GM12874 (cell line): ENCODE measurements at regions not wholly inside any gene's neighbourhood (a gene's known extent, or its start where the extent isn't known, plus 50 kb on each side); places are given as distances from the start of the nearest gene placed in this dataset.

Source experiments
- TF ChIP-seq, protein P1 (sequence below): IDR thresholded peaks from 2 replicates; pipeline ENCODE4 v1.5.1; 2011; ENCODE audit warnings: low read depth, mild to moderate bottlenecking, control low read depth, low read length, moderate library complexity; ENCODE audit not compliant: insufficient read depth

DNA sequence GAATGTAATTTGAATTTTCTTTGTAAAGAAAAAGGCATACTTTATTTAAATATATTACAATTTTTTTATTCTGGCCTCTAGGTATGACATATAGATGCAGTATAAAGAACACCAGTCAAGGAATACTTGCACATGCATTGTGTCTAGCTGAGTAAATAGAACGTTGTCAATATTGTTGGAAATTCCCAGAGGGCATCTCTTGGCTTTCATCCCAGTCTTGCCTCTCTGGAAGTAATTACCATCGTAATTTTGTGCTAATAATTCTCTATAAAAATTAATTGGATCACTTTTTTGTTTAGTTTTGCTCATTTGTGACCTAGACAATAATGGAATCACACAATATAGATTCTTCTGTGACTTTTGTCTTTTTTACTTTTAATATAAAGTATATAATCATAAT is 1052.3 kb upstream of the CELF2 start:
- TF ChIP-seq, protein P1, sequence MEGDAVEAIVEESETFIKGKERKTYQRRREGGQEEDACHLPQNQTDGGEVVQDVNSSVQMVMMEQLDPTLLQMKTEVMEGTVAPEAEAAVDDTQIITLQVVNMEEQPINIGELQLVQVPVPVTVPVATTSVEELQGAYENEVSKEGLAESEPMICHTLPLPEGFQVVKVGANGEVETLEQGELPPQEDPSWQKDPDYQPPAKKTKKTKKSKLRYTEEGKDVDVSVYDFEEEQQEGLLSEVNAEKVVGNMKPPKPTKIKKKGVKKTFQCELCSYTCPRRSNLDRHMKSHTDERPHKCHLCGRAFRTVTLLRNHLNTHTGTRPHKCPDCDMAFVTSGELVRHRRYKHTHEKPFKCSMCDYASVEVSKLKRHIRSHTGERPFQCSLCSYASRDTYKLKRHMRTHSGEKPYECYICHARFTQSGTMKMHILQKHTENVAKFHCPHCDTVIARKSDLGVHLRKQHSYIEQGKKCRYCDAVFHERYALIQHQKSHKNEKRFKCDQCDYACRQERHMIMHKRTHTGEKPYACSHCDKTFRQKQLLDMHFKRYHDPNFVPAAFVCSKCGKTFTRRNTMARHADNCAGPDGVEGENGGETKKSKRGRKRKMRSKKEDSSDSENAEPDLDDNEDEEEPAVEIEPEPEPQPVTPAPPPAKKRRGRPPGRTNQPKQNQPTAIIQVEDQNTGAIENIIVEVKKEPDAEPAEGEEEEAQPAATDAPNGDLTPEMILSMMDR: no peak

DNA sequence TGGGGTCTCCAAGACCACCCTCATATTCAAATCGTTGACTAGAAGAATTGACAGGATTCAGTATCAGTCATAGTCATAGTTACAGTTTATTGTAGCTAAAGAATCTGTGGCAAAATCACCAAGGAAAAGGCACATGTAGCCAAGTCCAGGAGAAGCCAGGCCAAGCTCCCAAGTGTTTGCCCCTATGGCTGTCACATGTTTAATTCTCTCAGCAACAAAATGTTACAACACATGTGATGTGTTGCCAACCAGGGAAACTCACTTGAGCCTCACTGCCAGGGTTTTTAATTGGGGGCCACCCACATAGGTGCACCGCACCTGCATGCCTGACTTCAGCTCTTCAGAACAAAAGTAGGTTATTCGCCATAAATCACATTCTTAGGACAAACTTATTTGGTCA is 1030.9 kb upstream of the CELF2 start:
- TF ChIP-seq, protein P1: no peak

DNA sequence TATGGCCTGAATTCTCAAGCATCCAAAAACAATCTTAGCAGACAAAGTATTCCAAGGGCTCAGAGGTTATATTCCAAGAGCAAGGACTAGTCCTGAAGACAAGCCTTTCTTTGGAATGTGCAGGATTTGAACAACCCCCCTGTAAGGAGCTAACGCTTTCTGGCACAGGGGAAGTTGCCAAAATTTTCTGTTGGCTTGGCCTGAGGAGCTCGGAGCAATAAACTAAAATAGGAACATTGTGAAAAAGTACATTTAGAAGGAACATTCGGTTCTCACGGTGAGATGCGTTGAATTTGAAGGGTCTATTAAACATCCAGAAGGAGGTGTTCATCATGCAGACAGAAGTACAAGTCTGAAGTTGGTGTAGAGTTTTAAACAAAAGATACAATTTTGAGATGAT is 1030.5 kb upstream of the CELF2 start:
- TF ChIP-seq, protein P1: no peak

DNA sequence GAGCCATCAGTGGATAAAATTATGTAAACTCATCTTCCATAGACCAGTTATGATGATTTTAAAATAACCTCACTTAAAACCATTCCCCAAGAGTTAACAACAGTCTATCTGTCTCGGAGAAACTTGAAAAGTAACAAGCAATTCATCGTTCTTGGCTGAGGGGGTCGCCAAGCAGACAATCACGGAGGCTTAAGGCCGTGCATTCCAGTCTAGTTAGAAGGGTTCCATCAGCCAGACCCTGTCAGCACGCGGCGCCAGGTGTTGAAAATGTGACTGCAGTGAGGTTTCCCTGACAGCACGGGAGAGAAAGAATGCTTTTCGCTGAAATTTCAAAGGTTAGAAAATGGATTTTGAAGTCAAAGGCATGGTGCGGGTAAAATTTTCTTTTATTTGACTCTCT is 1025.0 kb upstream of the CELF2 start:
- TF ChIP-seq, protein P1: no peak

DNA sequence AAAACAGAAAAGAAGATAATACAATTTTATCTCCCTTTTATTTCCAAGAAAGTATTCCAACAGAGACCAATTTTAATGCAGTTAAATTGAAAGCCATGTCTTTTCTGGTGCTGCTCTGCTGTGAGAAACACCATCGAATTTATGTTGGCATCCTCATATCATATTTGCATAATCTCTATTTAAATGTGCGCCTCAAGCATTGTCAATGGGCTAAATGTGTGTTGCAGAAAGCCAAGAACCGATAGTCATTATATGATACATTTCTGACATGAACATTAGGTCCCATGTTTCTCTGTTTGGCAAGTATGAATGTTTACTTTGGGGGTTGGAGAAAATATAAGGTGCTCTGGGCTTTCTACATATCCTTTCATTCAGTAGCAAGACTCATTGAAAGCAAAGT is 1023.5 kb upstream of the CELF2 start:
- TF ChIP-seq, protein P1: no peak

DNA sequence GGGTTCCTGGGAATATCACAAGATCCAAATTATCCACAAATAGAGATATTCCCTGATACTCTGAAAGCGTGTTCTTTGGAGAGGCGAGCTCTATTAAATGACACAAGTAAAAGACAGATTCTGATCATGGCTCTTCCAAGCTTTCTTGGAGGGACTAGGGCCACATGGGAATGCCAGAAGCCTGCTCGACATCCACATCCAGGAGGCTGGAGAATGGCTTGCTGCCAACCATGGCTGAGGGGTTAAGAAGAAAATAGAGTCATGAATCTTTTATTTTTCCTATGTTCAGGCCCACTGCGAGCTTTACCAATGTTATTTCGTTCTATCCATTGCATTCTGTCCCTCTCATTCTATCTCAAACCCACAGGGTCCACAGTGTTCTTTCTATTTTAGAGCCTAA is 1018.0 kb upstream of the CELF2 start:
- TF ChIP-seq, protein P1: no peak

DNA sequence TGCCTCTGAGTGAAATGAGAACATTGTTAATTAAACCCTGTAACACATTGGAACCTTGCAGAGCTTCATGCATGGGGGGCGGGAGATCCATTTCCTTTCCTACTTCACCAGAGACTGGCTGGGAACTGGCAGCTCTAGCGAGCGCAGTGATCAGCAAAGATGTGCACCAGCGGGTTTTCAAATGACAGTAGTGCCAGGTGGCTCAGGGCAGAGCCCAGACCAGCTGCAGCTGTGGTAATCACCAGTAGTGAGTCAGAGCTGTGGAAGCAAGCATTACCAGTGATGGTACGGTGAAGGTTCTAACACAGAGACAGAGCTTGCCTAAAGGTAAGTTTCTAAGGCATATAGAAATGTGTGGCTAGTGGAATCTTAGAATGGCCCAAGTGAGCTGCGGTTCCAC is 1009.7 kb upstream of the CELF2 start:
- TF ChIP-seq, protein P1: no peak

DNA sequence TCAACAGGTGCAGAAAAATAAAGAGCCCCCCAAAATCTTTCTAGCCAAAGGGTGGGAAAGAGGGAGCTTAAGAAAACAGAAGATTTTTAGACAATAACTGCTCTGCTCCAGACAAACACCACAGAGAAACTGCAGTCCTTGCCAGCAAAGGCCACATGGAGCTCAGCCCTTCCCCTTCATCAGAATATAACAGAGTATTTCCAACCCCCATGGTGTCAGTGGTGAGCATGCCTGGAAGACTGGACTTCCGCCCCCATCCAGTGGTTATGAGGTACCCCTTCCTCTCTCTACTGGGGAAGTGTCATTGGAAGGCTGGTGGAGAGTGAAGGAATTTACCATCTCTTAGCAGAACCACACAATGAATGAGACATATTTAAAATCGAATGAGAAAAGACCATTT is 1007.3 kb upstream of the CELF2 start:
- TF ChIP-seq, protein P1: no peak
